Dermis blood vessel endothelial cell (primary cell): ENCODE measurements at regions not wholly inside any gene's neighbourhood (a gene's known extent, or its start where the extent isn't known, plus 50 kb on each side); places are given as distances from the start of the nearest gene placed in this dataset.

Source experiments
- DNase-seq: peaks from one replicate; pipeline ENCODE4 v3.0.0; 2010

DNA sequence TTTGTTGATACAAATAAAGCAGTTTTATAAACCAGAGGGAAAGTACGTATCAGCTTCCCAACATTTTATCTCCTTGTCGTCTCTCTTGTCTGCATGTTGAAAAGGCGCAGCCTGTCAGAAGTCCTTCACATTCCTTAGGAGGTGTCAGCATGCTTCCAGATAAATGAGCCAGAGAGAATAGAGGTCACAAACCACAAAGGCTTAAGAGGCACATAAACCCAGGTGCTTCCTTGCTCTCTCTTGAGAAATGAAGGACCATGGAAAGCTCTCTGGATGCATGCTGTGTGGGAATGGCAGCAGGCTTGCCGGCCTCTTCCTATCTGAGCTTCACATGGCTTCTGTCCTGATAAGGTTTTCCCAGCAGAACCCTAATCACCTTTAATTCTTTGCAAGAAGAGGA lies 448.5 kb downstream of the XPNPEP1 start:
- no peak for DNase-seq

DNA sequence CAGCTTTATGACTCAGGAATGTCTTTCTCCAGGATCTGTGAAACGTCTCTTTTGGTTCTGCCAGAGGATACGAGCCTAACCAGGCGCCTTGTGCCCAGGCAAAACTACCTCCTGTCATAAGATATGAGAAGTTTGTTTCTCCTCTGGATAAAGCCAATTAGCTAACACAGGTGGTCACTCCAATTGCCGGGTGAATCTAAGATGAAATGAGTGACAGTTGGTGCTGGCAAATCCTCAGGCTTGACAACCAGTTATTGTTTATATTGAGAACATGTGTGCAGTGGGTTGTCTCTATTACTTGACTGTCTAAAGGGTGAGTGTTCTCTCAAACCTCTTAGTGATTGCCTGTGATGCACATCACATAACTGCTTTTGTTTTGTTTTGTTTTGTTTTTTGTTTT lies 449.1 kb downstream of the XPNPEP1 start:
- DNase-seq = no peak

DNA sequence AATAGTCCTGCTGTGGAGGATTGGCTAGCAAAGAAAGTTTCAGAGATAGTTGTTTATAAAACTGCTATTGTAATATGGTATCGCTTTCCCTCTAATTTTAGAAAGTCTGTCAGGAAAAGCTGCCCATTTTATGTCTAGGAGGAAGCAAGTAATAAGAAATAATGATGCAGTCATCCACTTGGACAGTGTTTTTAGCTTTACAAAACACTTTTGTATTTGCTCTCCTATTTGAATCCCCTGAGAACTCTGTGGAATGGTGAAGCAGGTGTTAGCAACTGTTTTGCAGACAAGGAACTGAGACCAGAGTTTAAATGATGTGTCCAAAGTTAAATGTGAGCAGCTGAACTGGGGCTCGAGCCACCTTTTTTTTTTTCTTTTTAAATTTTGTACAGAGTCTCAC lies 455.8 kb downstream of the XPNPEP1 start:
- DNase-seq = no peak

DNA sequence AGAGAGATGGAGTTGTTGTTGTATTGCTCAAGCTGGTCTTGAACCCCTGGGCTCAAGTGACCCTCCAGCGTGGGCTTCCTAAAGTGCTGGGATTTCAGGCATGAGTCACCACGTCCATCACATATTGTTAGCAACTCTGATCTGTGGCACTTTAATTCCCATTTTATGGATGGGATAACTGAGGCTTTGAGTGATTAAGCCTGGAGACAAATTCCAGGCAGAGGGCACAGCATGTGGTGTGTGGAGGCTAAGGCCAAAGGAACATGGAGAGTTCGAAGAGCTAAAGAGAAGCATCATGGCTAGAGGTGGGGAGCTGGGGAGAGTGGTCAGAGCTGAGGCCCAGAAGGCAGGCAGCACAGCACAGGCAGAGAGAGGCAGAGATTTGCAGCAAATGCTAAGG lies 458.4 kb downstream of the XPNPEP1 start:
- no peak for DNase-seq

DNA sequence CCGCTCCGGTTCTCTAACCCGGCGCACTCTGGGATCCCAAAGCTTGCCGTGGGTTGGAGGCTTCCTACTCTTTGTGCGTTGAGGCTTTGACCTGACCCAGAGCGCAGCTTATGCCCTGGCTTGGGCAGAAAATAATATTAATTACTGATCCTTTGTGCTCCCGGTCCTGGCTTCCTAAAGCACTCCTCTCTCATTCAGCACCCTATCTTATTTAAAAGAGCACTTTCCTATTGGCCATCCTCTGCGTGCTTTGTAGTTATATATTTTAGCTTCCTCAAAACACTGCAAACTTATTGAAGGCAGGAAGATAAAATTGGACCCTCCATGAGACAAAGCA lies 466.0 kb downstream of the XPNPEP1 start:
- no peak for DNase-seq

DNA sequence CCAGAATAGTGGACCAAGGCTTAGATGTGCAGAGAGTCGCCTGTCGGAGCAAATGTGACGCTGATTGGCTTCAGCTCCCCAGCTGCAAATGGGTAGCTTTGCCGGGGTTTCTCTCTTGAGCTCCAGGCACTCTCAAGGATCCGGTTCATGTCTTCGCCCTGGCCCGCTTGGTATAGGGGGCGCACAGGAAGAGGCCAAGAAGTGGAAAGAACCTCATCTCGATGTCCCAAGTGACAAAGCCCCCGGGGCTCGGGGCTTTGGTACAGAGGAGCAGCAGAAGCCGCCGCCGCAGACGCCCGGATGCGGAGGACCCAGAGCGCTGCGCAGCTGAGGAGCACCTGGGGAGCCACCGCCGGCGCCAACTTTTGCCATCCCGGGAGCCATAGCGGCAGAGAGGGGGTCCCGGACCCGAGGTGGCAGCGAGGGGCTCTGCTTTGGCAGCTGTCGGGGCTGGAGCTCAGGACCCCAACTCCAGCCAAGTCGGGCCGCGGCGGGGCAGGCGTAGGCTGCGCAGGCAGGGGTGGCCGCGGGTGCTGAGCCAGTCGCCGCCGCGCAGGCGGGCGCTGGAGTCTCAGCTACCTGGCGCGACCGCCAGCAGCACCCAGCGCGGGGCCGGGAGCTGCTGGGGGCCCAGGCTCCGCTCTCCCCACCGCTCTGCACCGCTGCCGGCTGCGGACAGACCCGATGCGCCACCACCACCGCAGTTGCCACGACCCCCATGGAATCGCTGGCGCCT lies 466.6 kb downstream of the XPNPEP1 start:
- no peak for DNase-seq

DNA sequence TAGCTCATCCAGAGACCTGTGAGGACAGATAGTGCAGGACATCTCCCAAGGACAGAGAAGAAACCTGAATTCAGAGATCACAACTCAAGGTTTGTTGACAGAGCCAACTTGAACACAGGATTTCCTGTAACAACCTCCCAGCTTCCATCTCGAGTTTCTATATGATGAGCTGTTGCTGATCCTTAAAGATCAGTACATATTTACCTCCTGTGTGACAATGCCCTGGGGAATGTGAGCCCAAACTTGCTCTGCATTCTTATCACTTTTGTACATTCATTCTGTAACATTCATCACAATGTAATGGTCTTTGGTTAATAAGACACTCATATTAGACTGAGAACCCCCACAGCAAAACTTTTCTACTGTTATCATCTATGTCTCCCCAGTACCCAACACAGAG lies 468.6 kb downstream of the XPNPEP1 start:
- DNase-seq = no peak

DNA sequence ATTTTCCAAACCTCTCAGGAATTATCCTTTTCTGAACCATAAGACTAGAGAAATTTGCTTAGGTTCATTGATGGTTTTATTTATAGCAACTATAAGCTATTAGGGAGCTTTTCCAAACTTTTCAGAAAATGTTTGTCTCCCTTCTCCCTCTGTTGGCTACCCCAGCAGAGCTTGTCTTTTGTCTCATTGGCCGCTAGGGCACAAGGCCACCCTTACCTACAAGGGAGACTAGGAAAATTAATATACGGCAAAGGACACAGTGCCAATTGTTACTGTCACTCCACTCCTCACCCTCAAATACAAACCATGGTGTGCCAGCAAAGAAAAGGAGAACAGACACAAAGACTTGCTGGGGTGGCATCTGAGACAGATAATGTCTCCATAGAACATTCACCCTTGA lies 471.4 kb downstream of the XPNPEP1 start:
- DNase-seq = no peak

DNA sequence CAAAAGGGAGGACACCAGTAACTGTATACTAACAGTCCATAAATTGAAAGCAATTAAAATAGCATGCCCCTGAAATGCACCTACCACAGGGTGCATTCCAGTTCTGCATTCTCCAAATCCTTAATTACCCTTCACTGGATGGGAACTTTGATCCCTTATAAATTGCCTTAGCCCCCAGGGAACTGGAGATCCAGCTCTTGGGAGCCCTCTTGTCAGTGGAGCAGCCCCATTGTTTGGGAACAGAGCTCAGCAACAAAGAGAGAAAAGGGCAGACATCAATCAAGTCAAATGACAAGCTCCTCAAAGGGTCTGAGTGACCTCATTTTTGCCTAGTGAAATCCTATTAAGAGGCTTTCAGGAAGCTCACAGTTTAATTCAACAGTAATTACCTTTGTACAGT lies 472.6 kb downstream of the XPNPEP1 start:
- no peak for DNase-seq

DNA sequence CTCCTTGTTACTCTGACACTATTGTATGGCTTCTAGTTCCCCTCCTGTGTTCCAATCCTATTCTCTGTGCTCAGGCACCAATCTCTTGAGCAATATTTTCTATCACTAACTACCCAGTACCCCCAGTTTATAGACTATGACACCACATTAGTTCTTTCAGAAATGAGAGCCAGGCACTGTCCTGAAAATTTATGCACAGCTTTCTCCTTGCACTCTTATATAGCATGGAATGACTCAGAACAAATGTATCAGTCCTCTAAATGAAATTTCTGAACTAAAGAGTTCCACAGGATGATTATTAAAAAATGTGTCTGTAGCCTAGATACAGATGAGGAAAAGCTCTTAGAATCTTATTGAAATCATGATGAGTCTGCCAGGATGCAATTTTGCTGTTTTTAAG lies 489.9 kb downstream of the XPNPEP1 start:
- no peak for DNase-seq

DNA sequence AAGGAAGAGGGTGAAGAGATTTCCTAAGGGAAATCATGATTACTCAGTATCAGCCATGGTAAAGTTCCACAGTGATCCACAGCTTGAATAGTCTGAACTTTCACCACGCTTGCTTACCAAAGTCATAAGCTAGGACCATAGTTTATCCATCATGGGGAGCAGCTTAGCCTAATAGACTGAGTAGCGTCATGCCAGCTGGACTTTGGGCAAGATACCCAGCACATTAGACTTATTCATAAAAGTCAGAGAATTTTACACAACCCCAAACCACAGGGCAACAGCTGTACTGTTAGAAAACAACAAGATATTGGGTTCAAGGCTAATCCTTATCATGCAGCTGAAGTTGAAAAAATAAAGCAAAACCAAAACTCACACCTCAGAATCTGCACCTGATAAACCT lies 491.0 kb downstream of the XPNPEP1 start:
- DNase-seq = no peak

DNA sequence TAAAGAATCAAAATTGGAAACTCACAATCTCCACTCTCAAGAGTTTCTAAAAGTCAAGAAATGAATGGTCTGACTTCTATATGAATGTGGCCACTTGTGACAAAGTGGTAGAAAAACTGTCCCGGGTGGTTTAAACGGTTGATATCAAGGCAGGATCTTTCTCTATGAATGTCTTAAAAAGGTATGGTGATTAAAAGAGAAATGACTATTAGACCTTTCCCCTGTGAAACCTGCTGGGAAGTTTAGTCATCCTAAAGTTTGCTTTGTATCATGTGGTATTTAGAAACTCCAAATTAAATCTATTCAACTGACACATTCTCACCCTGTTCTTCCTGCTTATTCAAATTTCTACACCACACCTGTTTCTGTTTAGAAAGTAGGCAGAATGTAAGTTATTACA lies 492.5 kb downstream of the XPNPEP1 start:
- no peak for DNase-seq

DNA sequence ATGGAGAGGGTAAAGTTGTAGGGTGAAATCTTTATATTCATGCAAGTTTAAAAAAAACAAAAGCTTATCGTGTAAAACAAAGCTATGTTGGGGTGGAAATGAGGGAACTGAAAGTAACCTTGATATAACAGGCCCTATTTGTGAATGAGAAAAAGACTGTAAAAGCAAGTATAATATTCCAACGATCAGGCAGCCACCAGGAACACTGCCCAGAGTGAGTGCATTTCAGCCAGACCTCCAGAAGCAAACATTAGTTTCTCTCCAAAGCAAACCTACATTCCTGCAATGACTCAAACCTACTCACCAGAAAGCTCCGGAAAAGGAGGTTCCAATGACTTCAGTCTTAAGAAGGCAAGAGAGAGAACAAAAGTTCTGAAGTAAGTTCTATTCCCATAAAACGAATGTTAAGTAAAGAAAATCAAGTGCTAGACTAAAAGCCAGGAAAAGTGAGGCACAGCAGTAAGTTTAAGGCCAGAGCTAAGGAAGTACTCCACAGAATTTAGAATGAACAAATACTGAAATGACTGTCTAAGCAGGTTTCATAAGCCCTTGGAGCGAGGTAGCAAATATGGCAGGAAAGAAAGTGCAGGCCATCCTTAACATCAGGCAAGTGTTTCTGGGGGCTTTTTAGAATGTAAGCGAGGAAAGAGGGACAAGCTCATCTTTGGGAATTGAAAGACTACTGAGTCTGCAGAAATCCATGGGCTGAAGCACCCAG lies 493.1 kb downstream of the XPNPEP1 start:
- no peak for DNase-seq

DNA sequence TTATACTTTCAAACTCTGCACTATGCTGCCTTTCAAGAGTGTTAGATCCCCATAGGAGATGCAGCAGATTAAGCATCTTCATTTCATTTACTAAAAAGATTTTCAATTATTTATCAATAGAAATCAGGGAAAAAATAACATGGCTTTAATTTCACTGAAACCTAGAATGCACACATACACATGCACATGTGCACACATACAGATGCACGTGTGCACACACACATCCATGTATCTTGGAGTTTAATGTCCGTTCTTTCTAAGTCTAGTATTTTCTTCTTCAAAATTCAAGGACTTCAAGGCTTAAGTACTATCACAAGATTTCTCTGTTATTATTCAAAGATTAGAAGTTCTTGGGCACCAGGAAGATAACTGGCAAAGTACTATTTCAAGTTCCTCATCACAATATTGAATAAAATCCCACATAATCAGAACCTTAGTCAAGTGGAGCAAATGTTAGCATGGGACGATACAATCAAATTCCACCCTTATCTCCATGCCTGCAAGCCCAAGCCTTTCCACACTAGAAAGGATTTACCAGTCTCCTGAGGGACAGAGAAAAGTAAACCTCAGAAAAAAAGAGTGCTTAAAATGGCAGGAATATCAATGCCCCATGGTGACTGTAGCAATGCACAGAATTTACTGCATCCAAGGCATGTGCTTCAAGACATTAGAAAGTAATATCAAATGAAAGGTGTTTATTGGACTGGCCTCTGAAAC lies 494.4 kb downstream of the XPNPEP1 start:
- no peak for DNase-seq

DNA sequence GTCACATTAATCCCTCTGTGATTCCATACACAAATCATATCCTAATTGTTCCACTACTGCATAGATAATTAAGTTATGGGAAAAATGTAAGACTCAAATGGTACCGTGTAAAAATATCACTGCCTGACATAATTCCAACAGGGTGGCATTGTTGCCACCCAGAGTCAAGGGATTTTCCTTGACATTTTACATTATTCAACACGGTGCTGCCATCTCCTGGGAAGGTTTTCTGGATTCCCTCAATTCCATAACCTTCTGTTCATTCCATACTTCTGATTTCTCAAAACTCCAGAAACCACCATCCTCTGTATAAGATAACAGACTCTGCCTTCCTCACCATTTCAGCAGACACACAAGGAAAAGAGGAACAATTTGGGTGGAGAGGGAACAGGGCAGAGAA lies 495.9 kb downstream of the XPNPEP1 start:
- DNase-seq = no peak

DNA sequence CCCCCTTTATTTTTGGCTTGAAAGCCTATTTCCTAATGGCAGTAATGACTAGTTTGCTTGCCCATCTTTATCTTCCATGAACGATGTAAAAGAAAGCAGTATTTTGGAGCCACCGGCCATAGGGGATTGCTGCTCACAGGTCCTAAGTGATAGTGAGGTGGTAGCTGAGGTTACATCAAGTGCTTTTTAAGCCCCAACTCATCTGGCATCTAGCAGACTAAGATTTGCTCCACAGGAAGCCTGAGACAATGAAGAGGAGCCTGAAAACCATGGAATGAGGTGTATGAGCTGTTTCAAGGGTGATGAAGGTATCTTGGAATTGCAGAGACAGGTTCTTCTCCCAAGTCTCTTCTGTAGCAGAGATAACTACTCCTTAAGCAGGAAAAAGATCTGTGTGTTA lies 496.3 kb downstream of the XPNPEP1 start:
- no peak for DNase-seq

DNA sequence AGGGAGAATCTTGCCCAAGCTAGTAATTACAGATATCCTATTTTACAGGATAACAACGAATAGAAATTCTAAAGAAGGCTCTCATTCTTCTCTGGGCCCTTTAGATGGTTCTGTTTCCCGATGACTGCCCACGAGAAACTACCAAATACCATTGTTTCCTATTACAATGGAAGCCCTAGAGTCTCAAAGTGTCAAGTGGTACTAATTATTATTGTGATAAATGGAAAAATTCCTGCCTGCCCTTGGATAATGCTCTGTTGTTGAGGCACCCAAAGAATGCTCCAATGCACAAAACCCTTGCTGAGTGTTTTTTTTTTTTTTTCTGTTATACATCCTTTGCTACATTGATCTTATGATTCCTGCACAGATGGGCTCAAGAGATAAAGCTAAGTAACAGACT lies 504.5 kb downstream of the XPNPEP1 start:
- no peak for DNase-seq

DNA sequence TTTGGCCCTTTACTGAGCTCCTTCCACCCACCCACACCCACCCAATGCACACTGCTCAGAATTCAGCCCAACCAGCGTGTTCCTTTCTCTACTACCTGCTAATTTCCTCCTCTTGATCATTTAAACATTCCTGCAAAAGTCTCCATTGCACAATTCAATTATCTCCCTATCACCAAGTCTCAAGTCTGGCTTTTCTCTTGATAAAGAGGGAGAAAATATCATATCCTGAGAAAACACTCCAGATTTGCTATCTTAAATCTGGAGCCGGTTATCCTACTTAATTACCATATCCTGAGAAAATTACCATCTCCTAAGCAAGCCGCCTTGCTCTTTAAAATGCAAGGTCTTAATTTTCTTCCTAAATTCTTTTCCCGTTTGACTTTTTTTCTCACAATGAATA lies 505.5 kb downstream of the XPNPEP1 start:
- no peak for DNase-seq

DNA sequence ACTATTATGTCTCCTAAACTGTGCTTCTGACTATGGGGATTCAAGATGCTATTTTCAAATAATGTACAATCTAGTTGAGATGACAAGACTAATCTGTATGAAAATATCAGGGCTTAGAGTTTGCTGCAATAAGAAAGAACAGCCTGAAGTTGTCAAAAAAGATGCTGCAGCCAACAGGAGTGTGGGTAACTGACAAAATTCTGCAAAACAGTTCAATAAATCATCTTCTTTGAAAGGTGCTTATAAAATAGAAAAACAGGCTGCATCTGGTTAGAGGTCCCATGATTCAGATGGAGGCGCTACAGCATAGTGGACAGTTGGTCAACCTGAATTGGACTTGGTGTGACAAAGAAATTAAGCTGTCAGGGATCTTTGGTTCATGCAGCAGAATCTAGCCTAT lies 511.0 kb downstream of the XPNPEP1 start:
- no peak for DNase-seq

DNA sequence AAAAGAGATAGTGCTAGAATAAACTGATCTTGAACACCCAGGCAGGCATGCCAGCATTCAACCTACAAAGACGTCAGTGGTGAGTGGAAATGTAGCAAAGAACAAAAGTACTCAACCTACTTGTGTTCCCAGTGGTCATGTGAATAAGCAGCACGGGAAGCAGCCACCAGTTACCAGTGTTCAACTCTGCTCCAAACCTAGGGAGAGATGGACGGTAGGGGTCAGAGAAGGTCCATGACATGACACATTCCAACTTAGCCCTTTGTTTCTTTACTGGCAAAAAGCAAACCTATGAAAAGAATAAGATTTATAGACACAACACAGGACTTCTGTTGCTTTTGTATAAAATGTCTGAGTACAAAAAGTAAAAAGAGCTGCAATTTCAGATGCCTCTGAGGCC lies 511.4 kb downstream of the XPNPEP1 start:
- no peak for DNase-seq

DNA sequence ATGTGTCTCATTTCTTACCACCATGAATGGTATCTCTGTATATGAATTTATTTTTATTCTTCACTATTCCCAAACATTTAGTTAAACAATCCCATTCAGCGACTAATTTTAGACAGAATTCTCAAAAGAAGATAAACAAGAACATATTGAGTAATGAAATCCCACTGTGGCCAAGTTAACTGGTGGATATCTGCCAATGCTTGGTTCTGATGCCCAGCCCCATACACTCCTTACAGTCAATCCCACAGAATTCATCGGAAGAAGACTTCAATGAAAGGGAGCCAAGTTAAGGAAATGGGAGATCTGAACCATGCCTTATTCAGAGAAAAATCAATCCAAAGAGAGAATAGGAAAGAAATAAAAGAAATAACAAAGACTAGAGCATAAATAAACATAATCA lies 518.0 kb downstream of the XPNPEP1 start:
- no peak for DNase-seq

DNA sequence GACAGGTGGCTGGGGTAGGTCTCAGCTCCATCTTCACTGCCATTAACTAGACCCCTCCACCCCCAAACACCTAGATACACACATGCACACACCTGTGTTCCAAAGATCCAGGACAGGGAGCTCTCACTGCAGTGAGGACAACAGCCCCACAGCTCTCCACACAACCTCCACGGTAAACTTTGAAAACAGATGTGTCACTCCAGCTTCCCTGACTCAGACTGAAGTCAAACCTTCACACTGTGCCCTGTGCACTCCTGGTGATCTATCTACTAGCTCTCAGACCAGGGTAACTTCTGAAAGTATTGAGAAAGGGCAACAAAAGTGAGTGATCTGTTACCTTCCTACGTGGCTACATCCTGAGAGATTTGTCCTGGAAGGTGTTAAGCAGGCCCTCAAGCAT lies 519.8 kb downstream of the XPNPEP1 start:
- no peak for DNase-seq

DNA sequence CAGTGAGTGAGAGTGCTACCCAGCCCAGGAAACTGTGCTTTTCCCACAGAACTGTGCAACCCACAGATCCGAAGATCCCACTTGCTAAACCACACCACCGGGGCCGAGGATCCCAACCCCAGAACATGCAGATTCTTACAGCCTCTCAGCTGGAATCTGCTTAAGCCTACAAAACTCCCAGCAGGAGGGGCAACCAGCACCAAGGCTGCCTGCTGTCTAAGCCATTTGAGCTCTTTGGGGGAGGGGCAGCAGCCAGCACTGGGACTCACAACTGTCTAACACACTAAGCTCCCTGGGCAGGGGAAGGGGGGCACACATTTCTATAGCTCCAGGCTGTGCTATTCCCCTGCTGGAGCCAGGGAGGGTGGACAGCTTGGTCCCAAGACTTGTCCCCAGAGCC lies 529.9 kb downstream of the XPNPEP1 start:
- no peak for DNase-seq

DNA sequence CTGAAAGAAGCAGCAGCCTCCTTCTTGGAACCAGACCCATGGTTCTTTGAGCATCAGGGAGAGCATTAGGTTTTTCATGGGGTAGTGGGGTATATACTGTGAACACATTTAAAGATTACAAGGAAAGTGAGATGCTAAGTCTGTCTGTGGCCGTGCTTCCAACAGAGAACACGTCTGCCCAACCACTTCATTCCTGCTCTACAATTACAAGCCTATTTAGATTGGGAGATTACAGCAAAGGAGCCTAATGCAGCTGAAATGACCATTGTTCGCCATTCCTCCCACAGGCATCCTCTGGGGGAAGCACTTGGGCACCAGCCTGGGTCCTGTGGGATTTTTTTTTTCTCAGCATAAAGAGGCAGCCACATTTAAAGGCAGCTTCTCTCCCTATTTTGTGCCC lies 536.4 kb downstream of the XPNPEP1 start:
- no peak for DNase-seq
